H1 (cell line): ENCODE measurements at regions not wholly inside any gene's neighbourhood (a gene's known extent, or its start where the extent isn't known, plus 50 kb on each side); places are given as distances from the start of the nearest gene placed in this dataset.

Experiments used
- BCL11A ChIP-seq, 2 experiments: IDR thresholded peaks; one replicate each; pipeline ENCODE4 v1.6.1; 2011; ENCODE audit warnings: low read depth in 2 of 2, low read length in 2 of 2, mild to moderate bottlenecking in 2 of 2
- BRCA1 ChIP-seq: IDR thresholded peaks from 2 replicates; pipeline ENCODE4 v1.6.1; 2012; ENCODE audit warnings: low read depth, low read length, improper control_type of control experiment
- CHD7 ChIP-seq: fragments of 300-600 bp; sonication (generic); IDR thresholded peaks from 2 replicates; pipeline ENCODE4 v1.7.1; 2012; ENCODE audit warnings: low read length, moderate library complexity, mild to moderate bottlenecking, inconsistent platforms; ENCODE audit not compliant: insufficient replicate concordance
- CREB1 ChIP-seq: IDR thresholded peaks from 2 replicates; pipeline ENCODE4 v1.6.1; 2012; ENCODE audit warnings: inconsistent platforms
- E2F6 ChIP-seq: IDR thresholded peaks from 2 replicates; pipeline ENCODE4 v1.6.1; 2012; ENCODE audit warnings: inconsistent platforms
- KDM4A ChIP-seq: IDR thresholded peaks from one replicate; pipeline ENCODE4 v1.7.1; 2012; ENCODE audit warnings: low read depth, mild to moderate bottlenecking, moderate library complexity, low read length, inconsistent platforms; ENCODE audit not compliant: severe bottlenecking
- POLR2A ChIP-seq, 2 experiments: IDR thresholded peaks; 1 replicate in 1 of 2; 2 replicates in 1 of 2; pipeline ENCODE4 v1.6.1; 2011; ENCODE audit warnings: low read depth in 2 of 2, low read length in 2 of 2, mild to moderate bottlenecking in 2 of 2; ENCODE audit errors: control extremely low read depth in 1 of 2
- POU5F1 ChIP-seq: IDR thresholded peaks from 2 replicates; pipeline ENCODE4 v1.6.1; 2011; ENCODE audit warnings: low read depth, mild to moderate bottlenecking, low read length, moderate library complexity
- RAD21 ChIP-seq, 2 experiments: IDR thresholded peaks in 1 of 2; conservative IDR thresholded peaks in 1 of 2; 2 replicates each; pipeline ENCODE4 v1.6.1; 2011; ENCODE audit warnings: low read depth in 2 of 2, low read length in 2 of 2, improper control_type of control experiment in 1 of 2, inconsistent platforms in 1 of 2, mild to moderate bottlenecking in 1 of 2, moderate library complexity in 1 of 2
- RBBP5 ChIP-seq: IDR thresholded peaks from 2 replicates; pipeline ENCODE4 v1.7.1; 2012; ENCODE audit warnings: low read depth, mild to moderate bottlenecking, inconsistent platforms, low read length, moderate library complexity, borderline replicate concordance
- SP1 ChIP-seq: IDR thresholded peaks from 2 replicates; pipeline ENCODE4 v1.6.1; 2011; ENCODE audit warnings: low read depth, low read length
- SUZ12 ChIP-seq: fragments of 200-600 bp; sonication (generic); IDR thresholded peaks from 2 replicates; pipeline ENCODE4 v1.6.1; 2012; ENCODE audit warnings: mild to moderate bottlenecking, inconsistent platforms, low read length, moderate library complexity, mixed read lengths
- TEAD4 ChIP-seq: IDR thresholded peaks from 2 replicates; pipeline ENCODE4 v1.6.1; 2012; ENCODE audit warnings: low read depth, low read length, inconsistent platforms, mixed read lengths

GRCh38 chr3:70647094-70647493 lies 334.7 kb upstream of the MDFIC2 start (continued):
- TF ChIP-seq CHD7 = no peak
- no peak for TF ChIP-seq TEAD4
- no peak for TF ChIP-seq RAD21 (IDR thresholded peaks at IDR 0.05 in 1 of 2, conservative IDR thresholded peaks at IDR 0.05 in 1 of 2; ENCODE audit: low read depth in 2 of 2, low read length in 2 of 2)
- no peak for TF ChIP-seq E2F6
- TF ChIP-seq RBBP5 = no peak
- no peak for TF ChIP-seq POU5F1
- TF ChIP-seq BCL11A (IDR thresholded peaks at IDR 0.05; ENCODE audit: low read depth in 2 of 2, low read length in 2 of 2) = no peak
- no peak for TF ChIP-seq POLR2A (IDR thresholded peaks at IDR 0.05; ENCODE audit: control extremely low read depth in 1 of 2, low read depth in 2 of 2, low read length in 2 of 2)
- TF ChIP-seq CREB1 = no peak
- no peak for TF ChIP-seq SUZ12
- TF ChIP-seq KDM4A = no peak
- TF ChIP-seq BRCA1 = no peak
- no peak for TF ChIP-seq SP1
- TF ChIP-seq, all 59 proteins: peak for 0
